Suprapubic skin (tissue), 2 donors: ENCODE measurements at regions not wholly inside any gene's neighbourhood (a gene's known extent, or its start where the extent isn't known, plus 50 kb on each side); places are given as distances from the start of the nearest gene placed in this dataset.

Experiments used
- EP300 ChIP-seq: sonication (generic); formaldehyde crosslinking; IDR thresholded peaks from one replicate; pipeline ENCODE4 v1.6.1; 2017; ENCODE audit warnings: antibody characterized with exemption
- POLR2A ChIP-seq, 2 donors: fragments of 450-650 bp; IDR thresholded peaks; one replicate each; pipeline ENCODE4 v1.6.1; 2017; ENCODE audit warnings: antibody characterized with exemption in 2 of 2, mild to moderate bottlenecking in 2 of 2, moderate library complexity in 2 of 2

DNA sequence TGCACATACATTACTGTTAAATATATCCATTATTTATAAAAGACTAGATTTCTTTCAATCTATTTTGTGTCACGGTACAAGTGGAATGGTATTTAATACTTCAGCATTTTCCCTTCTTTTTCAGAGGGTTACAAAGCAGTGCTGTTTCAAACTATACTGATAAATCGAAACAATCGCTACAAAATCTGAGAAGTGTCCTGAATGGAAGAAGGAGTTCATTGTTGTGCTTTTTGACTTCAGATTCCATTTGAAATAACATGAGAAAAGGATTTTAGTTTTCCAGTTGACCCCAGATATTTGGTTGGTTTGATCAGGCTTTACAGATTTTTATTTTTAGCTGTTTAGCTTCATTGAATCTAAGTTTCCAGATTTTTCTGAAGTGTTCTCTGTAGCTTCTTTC is 292.1 kb upstream of the ANKRD50 start:
- TF ChIP-seq EP300: no peak
- TF ChIP-seq POLR2A (IDR thresholded peaks at IDR 0.05): no peak
